ENCODE measurements at regions not wholly inside any gene's neighbourhood (a gene's known extent, or its start where the extent isn't known, plus 50 kb on each side); places are given as distances from the start of the nearest gene placed in this dataset.

DNA sequence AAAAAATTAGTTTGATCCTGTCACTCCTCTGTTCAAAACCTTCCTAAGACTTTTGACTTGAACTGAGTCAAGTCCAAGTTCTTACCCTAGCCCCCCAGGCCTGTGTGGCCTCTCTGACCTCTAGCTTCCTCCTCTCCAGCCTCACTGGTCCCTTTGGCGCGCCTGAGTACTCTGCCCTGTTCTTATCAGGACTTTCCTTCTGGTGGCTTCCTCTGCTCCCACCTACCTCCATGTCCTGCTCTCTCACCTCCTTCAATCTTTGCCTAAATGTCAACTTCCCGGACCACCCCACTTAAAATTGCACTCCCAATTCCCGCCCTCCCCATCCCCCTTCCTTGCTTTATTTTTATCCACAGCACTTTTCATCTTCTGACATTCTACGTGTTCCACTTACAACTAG is 526.1 kb upstream of the KLF4 start:
- DNase-seq = no peak

DNA sequence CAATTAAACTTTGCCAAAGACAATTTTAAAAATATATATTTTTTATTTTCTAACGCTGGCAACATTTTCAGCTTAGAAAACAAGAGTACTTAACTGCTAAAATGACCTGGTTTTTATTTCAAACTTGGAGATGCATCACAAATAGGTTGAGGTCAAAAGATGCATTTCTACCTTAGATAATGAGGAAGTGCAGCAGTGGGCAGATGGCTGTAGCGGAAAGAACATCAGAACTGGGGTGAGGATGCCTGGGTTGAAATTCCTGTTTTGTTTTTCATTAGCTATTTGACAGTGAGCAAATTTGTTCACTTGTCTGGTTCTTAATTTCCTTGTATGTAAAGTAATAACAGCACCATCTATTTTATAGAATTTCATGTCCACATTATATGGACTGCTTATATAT is 524.8 kb upstream of the KLF4 start:
- DNase-seq = no peak

DNA sequence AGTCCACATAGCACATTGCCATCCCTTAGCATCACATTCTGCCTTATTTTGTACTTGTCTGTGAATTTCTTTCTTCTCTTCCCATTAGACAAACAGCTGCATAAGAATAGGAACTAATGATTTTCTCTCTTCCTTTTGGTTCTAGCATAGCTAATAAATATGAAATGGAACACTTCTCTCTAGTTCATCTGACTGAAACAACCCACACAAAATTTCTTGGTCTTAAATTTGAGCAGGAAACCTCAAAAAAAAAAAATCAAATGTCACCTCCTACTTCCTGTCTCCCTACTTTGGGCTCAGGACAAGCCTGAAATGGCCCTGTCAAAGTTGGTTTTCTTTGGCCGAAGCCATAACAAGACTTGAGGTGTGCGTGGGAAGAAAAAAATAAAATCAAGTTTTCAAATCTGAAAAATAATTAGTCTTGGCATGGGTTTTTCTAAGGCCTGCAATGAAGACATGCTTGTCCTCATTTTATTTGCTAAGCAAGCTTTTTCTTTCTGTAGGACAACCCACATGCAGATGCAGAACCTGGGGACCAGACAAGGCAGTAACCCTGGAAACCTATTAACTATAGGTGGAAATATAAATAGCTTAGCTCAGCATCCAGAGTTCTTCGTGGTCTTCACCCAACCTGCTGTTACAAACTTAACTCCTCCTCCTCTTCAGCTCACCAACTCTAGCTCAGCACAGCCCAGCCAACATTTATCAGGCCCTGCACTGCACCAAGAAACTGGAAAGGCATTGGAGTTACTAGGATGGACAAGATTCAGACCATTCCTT is 523.5 kb upstream of the KLF4 start:
- DNase-seq = no peak

DNA sequence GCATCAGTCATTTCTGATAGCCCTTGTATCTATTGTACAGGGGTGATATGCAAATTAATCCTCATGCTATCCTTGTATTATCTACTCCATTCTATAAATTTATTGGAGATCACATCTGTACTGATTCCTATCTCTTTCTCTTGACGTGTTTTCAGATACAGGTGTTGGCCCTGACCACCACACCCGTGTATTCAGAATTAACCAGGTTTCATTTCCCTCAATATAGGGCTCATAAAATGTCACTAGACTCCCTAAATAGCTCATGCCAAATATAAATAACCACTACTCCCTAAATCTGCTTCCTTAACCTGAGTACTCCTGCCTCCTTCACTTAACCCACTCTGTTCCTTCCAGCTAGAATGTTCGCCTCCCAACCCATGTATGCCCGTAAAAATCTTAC is 522.8 kb upstream of the KLF4 start:
- no peak for DNase-seq

DNA sequence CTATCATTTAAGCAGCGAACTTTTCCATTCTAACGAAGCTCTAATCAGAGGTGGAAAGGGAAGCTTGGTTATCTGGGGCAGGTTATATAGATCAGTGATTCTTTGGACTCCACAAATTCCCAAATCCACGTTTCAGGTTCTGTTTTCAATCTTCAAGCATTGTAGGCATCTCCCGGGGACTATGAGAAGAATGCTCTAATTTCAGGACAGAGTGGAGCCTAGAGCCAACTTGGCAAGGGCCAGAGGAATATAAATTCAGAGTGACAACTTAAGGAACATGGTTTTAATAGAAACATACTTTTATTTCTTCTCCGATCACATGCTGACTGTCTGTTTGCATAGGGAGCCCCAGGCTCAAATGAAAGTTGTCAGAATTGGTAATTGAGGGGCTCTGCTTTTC is 514.0 kb upstream of the KLF4 start:
- DNase-seq = no peak

DNA sequence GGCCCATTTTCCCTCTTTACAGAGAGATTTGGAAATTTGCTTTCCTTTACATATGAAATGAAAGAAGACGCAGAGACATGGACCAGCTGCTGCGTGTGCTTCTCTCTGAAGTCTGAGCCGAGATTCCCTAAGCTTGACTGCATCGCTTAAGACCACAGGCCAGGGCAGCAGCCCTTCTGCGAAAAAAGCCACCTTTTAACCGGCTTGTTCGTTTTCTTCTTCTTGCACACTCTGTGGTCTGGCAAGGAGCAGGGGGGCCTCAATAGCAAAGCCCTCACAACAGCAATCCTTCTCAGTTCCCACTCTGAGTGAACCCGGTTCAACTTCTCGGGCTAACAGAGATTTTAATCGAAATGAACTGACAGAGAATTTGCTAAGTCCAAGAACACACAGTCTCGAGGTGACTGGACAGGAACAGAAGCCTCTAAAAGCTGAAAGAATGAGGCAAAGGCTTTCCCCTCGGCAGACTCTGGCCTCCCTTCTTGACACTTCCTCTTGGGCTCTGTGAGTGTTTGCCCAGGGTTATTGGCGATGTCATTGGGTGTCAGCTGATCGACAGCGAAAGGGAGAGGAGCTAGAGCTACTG is 512.9 kb upstream of the KLF4 start:
- no peak for DNase-seq

DNA sequence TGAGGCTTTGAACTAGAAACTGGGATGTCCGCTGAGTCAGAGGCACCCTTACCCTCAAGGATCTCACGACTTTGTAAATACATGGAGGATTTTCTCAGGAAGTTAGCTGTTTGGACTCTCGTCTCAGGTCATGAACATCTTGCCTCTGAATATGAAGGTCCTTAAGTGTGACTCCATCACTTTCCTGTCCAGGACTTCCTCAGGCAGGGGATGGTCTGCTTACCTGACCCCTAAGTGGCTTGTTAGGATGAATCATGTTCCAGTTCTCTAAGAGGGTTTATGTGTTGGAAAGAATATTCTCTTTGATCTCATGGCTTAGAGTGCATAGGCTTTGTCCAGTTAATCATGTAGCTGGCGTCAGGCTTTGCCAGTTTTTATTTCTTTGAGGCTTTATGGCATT is 511.7 kb upstream of the KLF4 start:
- no peak for DNase-seq

DNA sequence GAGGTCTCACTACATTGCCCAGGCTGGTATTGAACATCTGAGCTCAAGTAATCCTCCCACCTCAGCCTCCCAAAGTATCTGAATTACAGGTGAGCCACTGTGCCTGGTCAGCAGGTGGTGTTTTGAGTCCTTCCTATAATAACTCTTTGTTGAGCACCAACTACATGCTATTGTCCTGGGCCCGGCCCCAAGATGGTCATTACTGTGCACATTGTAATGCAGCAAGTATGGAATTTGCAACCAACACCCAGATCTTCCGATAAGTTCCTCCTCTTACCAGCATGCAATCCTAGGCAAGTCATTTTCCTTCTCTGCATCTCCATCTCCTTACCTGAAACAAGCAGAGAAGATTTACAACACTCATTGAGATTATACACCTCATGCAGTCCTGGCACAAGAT is 510.3 kb upstream of the KLF4 start:
- DNase-seq = no peak

DNA sequence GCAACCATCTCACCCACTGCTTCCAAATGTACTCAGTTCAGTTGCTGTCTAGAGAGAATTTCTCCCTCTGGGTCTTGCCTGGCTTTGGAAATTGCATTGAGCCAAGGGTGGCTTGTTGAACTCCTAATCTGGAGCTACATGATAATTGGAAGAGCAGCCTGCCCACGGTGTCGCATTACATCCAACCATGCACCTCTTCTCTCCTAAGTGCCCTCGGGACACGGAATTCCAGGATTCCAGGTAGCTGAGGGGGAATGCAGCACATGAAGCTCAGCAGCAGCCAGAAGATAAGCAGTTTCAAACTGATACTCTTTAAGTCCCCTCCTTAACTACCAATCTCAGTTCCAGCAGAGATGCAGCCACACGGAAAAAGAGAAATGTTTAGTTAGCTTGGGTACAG is 509.4 kb upstream of the KLF4 start:
- no peak for DNase-seq

DNA sequence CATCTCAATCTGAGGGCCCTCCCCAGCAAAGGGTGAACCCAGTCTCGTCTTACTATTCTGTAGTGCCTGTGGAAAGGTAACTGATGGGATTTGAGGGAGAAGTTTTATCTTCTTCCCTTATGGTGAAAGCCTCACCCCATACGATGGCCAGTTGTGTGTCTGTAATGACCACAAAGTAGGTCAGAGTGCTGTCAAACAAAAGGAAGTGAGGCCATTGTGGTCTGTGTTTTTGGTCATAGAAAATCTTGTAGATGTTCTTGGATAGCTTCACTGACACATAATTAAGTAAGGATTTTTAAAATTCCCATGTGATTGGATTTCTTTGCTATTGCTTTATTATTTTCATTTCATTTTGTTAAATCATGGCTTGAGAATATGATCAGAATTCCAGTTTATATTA is 505.1 kb upstream of the KLF4 start:
- no peak for DNase-seq

DNA sequence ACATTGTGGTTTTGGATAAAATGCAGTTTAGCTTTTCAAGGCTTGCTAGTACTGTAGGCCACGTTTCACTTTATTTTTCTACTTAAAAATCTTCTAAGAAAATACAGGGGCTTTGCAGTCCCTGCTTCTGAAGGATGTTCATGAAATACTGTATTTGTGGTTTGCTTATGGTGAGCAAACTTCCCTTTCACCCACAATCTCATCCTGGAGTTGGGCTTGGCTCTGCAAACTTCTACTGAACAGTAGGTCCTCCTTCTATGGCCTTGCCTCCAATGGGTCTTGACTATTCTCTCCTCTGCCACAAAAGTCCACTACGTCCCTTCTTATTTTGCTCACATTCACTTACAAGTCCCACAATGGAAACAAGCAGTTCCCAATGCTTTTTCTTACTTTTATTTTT is 502.7 kb upstream of the KLF4 start:
- DNase-seq = no peak

DNA sequence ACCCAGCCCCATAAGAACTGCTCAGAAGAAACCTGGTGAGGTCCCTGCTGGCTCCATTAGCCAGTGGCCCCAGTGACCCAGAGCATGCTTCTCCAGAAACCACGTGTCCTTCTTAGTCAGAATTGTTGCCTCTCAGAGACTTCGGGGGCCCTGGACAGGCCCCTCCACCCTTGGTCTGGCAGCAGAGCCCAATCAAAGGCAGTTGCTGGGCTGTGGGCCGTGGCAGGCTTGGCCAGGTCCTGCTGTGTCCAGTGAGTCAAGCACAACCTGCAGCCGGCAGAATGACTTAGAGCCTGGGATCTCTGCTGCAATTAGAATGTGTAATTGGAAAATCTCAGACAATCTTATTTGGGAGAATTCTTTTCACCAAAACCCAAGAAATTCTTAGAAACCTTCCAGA is 502.0 kb upstream of the KLF4 start:
- no peak for DNase-seq

DNA sequence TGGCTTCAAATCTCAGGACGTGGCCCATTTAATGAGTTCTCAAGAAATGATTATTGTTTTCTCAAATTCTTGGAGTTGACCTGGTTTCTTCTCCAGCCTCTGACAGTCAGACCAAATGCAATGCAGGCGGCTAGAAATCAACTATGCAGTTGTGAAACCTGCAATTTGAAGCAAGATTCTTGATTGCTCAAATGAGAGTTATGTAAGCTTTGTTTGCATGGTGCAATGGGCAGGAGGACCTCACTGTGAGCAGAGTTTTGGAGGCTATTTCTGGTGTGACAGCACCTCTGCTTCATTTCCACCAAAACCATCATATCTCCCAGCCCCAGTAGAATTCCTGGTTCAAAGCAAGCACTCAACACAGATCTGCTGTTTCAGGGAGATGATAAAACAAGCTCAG is 500.0 kb upstream of the KLF4 start:
- no peak for DNase-seq

DNA sequence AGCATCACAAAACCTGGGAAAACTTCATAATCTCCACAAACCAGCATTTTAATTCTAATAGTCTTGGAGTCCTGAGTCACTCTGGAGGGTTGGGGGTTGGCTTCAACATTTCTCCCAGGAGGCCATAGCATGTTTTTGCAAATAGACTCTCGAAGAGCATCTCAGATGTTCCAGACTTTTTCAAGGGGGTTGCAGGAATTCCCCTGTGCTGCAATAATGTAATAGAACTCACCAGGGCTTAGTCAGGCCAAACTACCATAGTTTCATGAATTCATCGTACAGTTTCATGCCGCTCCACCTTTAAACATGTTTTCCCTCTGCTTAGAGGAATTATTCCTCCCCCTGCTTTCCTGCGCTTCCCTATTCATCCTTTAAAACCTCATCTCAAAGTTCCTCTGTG is 499.5 kb upstream of the KLF4 start:
- no peak for DNase-seq

DNA sequence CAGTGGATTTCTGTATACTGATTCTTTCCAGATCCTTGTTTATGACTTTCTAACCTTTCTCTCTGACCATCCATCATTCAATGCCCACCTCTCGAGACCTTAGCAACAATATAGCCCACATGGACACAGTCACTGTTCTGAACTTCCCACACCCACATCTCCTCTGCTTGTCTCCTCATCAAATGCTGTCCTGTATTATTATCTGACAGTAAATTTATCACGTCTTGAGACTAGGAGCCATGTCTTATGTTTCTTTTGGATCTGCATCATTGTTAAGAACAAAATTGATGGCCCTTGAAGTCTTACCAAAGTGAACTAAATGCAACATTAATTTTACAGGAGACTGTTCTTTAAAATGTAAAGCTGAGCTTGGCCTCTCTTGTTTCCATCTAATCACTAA is 495.4 kb upstream of the KLF4 start:
- DNase-seq = no peak

DNA sequence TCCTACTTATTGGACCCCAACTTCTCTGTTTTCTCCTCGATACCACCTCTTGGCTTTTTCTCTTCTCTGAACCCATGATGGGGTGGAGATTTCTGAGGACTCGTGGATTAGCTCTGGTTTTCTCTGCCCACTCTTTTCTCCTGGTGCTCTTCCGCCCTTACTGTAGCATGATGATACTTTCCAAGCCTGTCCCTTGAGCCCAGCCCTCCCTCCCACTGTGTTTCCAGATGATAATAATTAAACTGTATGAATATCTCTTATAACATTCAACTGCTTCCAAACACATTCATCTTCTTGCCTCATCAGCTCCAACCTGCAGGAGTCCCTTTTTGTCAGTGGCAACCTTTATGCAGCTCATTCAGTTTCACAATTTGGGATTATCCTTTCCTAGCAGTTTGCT is 494.2 kb upstream of the KLF4 start:
- no peak for DNase-seq

DNA sequence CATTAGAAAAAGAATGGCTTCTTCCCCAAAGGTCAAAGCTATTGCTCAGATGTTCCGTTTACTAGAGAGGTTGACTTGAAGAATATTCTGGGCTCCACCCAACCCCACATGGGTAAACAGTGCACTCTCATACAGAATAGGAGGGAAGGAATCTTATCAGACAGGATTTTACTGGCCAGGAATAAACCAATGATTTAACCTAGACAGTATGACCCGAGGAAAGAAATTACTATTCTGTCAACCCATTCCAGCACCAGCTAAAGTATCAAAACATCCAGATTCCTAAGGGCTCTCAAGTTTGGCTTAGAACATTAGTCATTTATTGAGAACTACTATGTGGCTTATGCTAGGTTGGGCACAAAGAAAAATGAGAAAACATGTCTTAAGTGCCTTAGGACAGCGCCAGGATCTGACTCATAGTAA is 493.6 kb upstream of the KLF4 start:
- no peak for DNase-seq

DNA sequence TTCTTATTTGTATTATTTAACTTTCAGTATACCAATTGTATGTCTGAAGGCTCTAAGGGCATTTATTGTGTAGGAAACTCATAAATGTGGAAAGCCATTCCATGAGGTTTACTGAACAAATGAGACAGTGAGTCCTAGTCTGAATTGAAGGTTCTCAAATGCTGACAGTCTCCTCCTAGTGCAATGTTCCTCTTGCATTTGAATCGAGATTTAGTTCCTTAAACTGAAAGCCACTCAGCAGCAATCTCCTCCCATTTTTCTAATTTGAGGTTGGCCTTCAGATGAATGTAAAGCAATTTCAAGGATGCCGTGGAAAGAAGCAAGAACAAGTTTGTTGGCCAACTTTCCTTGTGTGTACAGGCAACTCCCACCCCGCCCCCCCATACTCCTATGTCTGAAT is 493.2 kb upstream of the KLF4 start:
- DNase-seq = no peak

DNA sequence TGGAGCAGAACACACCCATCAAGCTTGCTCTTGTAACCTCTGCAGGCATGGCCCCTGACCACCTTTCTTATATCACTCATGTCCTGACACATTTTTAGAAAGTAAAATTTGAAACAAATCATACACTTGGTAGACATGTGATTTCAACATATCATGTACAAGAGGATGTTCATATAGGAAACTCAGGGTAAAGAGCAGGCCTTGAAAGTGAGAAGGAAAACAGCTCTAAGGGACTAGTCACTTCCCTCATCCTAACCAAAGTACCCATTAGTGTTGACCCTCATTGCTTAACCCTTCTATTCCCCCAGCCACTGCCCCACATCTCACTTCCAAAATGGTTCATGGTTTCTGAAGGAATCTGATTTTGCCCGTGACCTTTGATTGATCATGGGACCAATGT is 492.4 kb upstream of the KLF4 start:
- DNase-seq = no peak

DNA sequence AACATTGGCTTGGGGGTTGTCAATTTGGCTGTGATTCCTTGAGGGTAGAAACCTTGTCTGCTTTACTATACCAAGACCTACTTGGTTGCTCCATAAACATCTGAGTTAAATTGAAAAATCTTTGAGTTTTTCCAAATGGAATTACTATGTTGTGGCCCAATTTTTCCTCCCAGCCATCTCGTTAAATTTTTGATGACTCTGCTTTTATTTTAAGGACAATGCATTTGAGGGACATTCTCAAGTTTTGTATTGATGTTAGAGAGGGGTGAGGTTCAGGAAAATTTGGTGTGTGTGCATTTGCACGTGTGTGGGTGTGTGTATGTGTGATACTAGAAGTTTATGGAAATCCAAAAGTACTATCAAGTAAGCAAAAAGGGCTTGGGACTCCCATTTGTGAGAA is 491.4 kb upstream of the KLF4 start:
- no peak for DNase-seq

DNA sequence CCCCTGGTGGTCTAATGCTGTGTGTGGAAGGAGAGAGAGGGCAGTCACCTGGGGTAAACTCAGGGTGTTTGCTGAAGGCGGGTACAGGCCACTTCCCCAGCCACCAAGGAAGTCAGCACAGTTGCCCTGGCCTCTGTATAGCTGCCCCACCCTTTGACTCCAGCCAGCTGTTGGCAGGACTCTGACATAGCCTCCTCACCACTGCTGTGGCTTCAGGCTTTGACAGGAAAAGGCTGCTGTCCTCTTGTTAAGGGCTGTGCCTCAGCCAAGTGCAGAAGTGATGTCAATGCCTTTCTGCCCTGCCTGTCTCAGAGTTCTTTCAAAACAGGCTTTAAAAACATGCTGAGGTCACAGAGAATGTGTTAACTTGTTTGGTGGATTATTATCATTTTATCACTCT is 487.2 kb upstream of the KLF4 start:
- no peak for DNase-seq

DNA sequence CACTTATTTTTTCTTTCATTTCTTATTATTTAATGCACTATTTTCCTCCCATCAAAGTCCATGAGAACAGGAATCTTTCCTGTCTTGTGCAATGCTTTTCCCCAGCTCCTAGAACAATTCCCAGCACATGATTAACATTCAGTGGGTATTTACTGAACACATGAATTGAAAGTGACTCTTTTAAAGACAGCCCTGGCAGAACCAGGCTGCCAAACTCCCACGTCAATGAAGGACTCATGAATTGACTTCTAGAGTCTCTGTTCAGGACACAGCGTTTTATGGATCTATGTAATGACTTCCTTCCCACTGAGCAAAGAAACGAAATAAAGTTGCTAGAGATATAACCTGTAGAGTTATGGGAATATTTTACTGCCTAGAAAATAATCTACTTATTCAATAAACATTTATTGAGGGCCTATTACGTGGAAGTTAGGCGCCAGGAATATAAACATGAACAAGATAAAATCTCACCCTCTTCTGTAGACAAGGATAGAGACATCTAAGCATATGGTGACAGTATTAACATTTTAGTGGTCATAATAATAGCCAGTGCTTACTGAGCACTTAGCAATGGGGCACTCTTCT is 485.9 kb upstream of the KLF4 start:
- no peak for DNase-seq

DNA sequence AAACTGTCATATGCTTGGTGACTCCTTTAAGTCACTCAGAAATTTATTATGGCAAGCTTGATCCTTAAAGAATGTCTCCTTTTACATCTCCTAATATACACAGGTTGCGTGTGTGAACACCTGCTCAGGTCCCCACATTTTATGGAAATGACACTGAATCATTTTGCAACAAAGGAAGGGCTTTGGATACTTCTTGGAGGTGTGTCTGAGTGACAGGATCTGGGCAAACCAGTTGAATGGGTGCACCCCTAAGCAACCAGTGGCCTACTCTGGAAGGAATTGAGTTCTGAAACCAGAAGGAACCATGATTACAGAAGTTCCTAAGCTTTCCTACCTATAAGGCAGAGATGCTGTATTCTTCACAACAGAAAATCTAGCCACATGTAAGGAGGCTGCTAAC is 483.9 kb upstream of the KLF4 start:
- DNase-seq = no peak

DNA sequence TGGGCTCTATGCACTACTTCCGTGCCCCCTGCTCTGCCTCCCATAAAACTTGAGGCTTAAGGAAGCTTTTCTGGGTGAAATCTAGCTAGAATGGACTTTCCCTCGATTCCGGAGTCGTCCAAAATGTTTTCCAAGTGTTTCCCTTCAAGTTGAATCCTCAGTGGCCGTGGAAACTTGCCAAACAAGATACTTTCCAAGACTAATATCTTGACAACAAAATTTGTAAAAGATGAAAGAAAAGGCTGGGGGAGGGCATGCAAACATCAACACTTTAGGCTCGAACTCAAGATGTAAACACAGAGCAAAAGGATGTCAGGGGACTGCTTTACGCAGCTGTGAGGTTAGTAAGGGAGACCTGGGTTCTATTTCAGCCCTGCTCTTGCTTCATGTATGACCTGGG is 482.8 kb upstream of the KLF4 start:
- no peak for DNase-seq

DNA sequence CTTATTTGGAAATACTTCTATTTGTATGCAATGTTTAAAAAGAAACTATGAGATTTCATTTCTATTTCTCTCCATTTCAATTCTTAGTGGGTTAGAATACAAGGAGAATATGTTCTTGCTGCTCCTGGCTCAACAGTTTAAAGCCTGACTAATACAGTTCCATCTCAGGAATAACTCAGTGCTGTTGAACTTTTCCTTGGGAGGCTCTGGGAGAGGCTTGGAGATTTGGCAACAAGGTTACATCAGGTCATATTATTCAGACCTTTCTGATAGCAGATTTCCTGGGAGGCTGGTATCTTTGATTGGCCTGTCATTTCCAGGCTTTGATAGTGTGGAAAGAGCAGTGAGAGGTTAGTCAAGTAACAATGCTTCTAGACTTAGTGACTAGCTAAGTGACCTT is 481.7 kb upstream of the KLF4 start:
- no peak for DNase-seq

Data from stimulated activated CD4-positive, alpha-beta T cell treated with anti-CD3 and anti-CD28 coated beads, Interleukin-4, amount 100 ng/mL, for 24 hours (primary cell).